H9 (cell line): ENCODE measurements at regions not wholly inside any gene's neighbourhood (a gene's known extent, or its start where the extent isn't known, plus 50 kb on each side); places are given as distances from the start of the nearest gene placed in this dataset.

ENCODE experiments used
- DNase-seq: peaks from one replicate; pipeline ENCODE4 v3.0.0-alpha.2; 2017
- H2AFZ ChIP-seq: one replicate; pipeline ENCODE4 v1.6.1; 2013; ENCODE audit warnings: mild to moderate bottlenecking, low read length, control low read depth, moderate library complexity
- H2AK5ac ChIP-seq: 2 replicates; pipeline ENCODE4 v1.6.1; 2013; ENCODE audit warnings: low read length, control low read depth, mixed read lengths; ENCODE audit not compliant: insufficient read length
- H2BK120ac ChIP-seq: one replicate; pipeline ENCODE4 v1.6.1; 2013; ENCODE audit warnings: low read depth, mild to moderate bottlenecking, low read length, control low read depth, inconsistent platforms; ENCODE audit not compliant: poor library complexity, severe bottlenecking
- H2BK12ac ChIP-seq: 2 replicates; pipeline ENCODE4 v1.6.1; 2013; ENCODE audit warnings: low read length, control low read depth, mixed read lengths, low read depth; ENCODE audit not compliant: insufficient read length
- H2BK15ac ChIP-seq: 2 replicates; pipeline ENCODE4 v1.6.1; 2013; ENCODE audit warnings: low read depth, low read length, control low read depth
- H2BK20ac ChIP-seq: one replicate; pipeline ENCODE4 v1.6.1; 2013; ENCODE audit warnings: low read depth, mild to moderate bottlenecking, low read length, control low read depth, inconsistent platforms; ENCODE audit not compliant: poor library complexity, severe bottlenecking
- H2BK5ac ChIP-seq: 2 replicates; pipeline ENCODE4 v1.6.1; 2013; ENCODE audit warnings: low read length, control low read depth, mixed read lengths; ENCODE audit not compliant: insufficient read length
- H3K14ac ChIP-seq: 2 replicates; pipeline ENCODE4 v1.6.1; 2013; ENCODE audit warnings: low read length, control low read depth; ENCODE audit not compliant: insufficient read depth
- H3K18ac ChIP-seq: 2 replicates; pipeline ENCODE4 v1.6.1; 2013; ENCODE audit warnings: low read depth, mild to moderate bottlenecking, mixed read lengths, low read length, control low read depth; ENCODE audit not compliant: insufficient read length
- H3K23ac ChIP-seq: 2 replicates; pipeline ENCODE4 v1.6.1; 2013; ENCODE audit warnings: low read length, control low read depth, mixed read lengths, low read depth; ENCODE audit not compliant: insufficient read length
- H3K23me2 ChIP-seq: 2 replicates; pipeline ENCODE4 v1.6.1; 2013; ENCODE audit warnings: low read depth, mild to moderate bottlenecking, mixed read lengths, low read length, control low read depth; ENCODE audit not compliant: insufficient read length, poor library complexity, severe bottlenecking
- H3K27ac ChIP-seq: 2 replicates; pipeline ENCODE4 v1.5.1; 2013; ENCODE audit warnings: low read length, control low read depth, mixed read lengths, low read depth; ENCODE audit not compliant: insufficient read length
- H3K27me3 ChIP-seq: 2 replicates; pipeline ENCODE4 v1.6.1; 2013; ENCODE audit warnings: low read length, control low read depth, inconsistent platforms; ENCODE audit not compliant: insufficient read depth
- H3K4ac ChIP-seq: 2 replicates; pipeline ENCODE4 v1.6.1; 2013; ENCODE audit warnings: low read depth, mild to moderate bottlenecking, control low read depth, inconsistent platforms, low read length, moderate library complexity
- H3K4me1 ChIP-seq: 2 replicates; pipeline ENCODE4 v1.6.1; 2013; ENCODE audit warnings: low read length, control low read depth, inconsistent platforms; ENCODE audit not compliant: insufficient read depth
- H3K4me2 ChIP-seq: 2 replicates; pipeline ENCODE4 v1.6.1; 2013; ENCODE audit warnings: low read length, control low read depth, mixed read lengths; ENCODE audit not compliant: insufficient read length, insufficient read depth
- H3K56ac ChIP-seq: 2 replicates; pipeline ENCODE4 v1.6.1; 2013; ENCODE audit warnings: low read depth, mild to moderate bottlenecking, mixed read lengths, low read length, control low read depth; ENCODE audit not compliant: insufficient read length
- H3K79me1 ChIP-seq: 2 replicates; pipeline ENCODE4 v1.6.1; 2013; ENCODE audit warnings: low read depth, mild to moderate bottlenecking, moderate library complexity, low read length, control low read depth, inconsistent platforms; ENCODE audit not compliant: insufficient read depth, poor library complexity, severe bottlenecking
- H3K79me2 ChIP-seq: 2 replicates; pipeline ENCODE4 v1.6.1; 2013; ENCODE audit warnings: low read length, control low read depth, inconsistent platforms; ENCODE audit not compliant: insufficient read depth
- H3K9ac ChIP-seq: 2 replicates; pipeline ENCODE4 v1.6.1; 2013; ENCODE audit warnings: low read length, control low read depth, mixed read lengths; ENCODE audit not compliant: insufficient read length; ENCODE audit errors: extremely low read depth
- H3K9me3 ChIP-seq: one replicate; pipeline ENCODE4 v1.6.1; 2013; ENCODE audit warnings: low read depth, low read length, inconsistent platforms; ENCODE audit not compliant: control insufficient read depth
- H3T11ph ChIP-seq: one replicate; pipeline ENCODE4 v1.6.1; 2013; ENCODE audit warnings: mild to moderate bottlenecking, low read length, control low read depth, inconsistent platforms
- H4K20me1 ChIP-seq: one replicate; pipeline ENCODE4 v1.6.1; 2013; ENCODE audit not compliant: control insufficient read depth, insufficient read length, insufficient read depth
- H4K5ac ChIP-seq: 2 replicates; pipeline ENCODE4 v1.6.1; 2013; ENCODE audit warnings: low read depth, mild to moderate bottlenecking, mixed read lengths, low read length, control low read depth; ENCODE audit not compliant: insufficient read length
- H4K8ac ChIP-seq: replicated peaks from 2 replicates; pipeline ENCODE4 v1.6.1; 2013; ENCODE audit warnings: low read length, control low read depth, mixed read lengths, low read depth; ENCODE audit not compliant: insufficient read length
- H4K91ac ChIP-seq: 2 replicates; pipeline ENCODE4 v1.6.1; 2013; ENCODE audit warnings: low read depth, mild to moderate bottlenecking, moderate library complexity, mixed read lengths, low read length, control low read depth; ENCODE audit not compliant: insufficient read length
- H3K27ac Mint-ChIP-seq, 3 experiments: 2 replicates in 2 of 3; 3 replicates in 1 of 3; pipeline ENCODE4 v1.8.0; 2020 to 2021; ENCODE audit warnings: mixed read lengths in 3 of 3, mild to moderate bottlenecking in 1 of 3, moderate library complexity in 1 of 3
- H3K27me3 Mint-ChIP-seq: 2 replicates; pipeline ENCODE4 v1.8.0; 2021; ENCODE audit warnings: low read depth, mild to moderate bottlenecking, moderate library complexity, mixed read lengths
- H3K36me3 Mint-ChIP-seq, 3 experiments: 2 replicates in 2 of 3; 3 replicates in 1 of 3; pipeline ENCODE4 v1.8.0; 2020 to 2021; ENCODE audit warnings: low read depth in 3 of 3, mixed read lengths in 3 of 3; ENCODE audit not compliant: insufficient read depth in 1 of 3
- H3K4me1 Mint-ChIP-seq, 2 experiments: 2 replicates each; pipeline ENCODE4 v1.8.0; 2020; ENCODE audit warnings: mixed read lengths in 2 of 2
- H3K4me3 Mint-ChIP-seq, 2 experiments: 2 replicates in 1 of 2; 3 replicates in 1 of 2; pipeline ENCODE4 v1.8.0; 2020 to 2021; ENCODE audit warnings: mild to moderate bottlenecking in 2 of 2, mixed read lengths in 2 of 2, moderate library complexity in 1 of 2
- H3K9me3 Mint-ChIP-seq, 2 experiments: 2 replicates in 1 of 2; 3 replicates in 1 of 2; pipeline ENCODE4 v1.8.0; 2020; ENCODE audit warnings: mild to moderate bottlenecking in 2 of 2, mixed read lengths in 2 of 2, moderate library complexity in 1 of 2
- CTCF ChIP-seq: fragments of 200-600 bp; sonication (generic); conservative IDR thresholded peaks from 3 replicates; pipeline ENCODE4 v1.8.0; 2021; ENCODE audit warnings: antibody characterized with exemption, mild to moderate bottlenecking
- WGBS: extraction: QIAGEN DNeasy Blood & Tissue Kit; methylation state at CpG from one replicate; pipeline ENCODE4 v1.1.7; 2013; ENCODE audit warnings: missing lambda C conversion rate, low lambda C conversion rate, mixed read lengths; ENCODE audit not compliant: insufficient read length; ENCODE audit errors: extremely low coverage; 5-methylcytosine and 5-hydroxymethylcytosine counted together

- Histone ChIP-seq H3K4me2 (no peak overlapping the region), H2BK15ac (no peak overlapping the region), H4K5ac (no peak overlapping the region), H2AK5ac (no peak overlapping the region), H3K9me3 (no peaks in the 10 kb centered on the region), H3K79me1 (no peaks in the 10 kb centered on the region), H4K91ac (no peak overlapping the region), H2AFZ (no peak overlapping the region), H3K56ac (no peak overlapping the region), H3K14ac (no peak overlapping the region), H3K79me2 (no peaks in the 10 kb centered on the region), H3K23ac (no peak overlapping the region), H3K4me1 (no peaks in the 10 kb centered on the region), H3K27ac (no peak overlapping the region), H3K9ac (no peak overlapping the region), H3T11ph (no peak overlapping the region), H4K20me1 (no peaks in the 10 kb centered on the region), H3K4ac (no peak overlapping the region), H2BK20ac (no peak overlapping the region), H2BK5ac (no peak overlapping the region), H3K23me2 (no peaks in the 10 kb centered on the region), H3K18ac (no peak overlapping the region), H2BK120ac (no peak overlapping the region), H4K8ac (no peak overlapping the region), H3K27me3 (peaks cover 71% of the 10 kb centered on the region), H2BK12ac (no peak overlapping the region)
- Mint-ChIP-seq H3K36me3 (no peaks in the 10 kb centered on the region), H3K9me3 (peaks cover 2 to 4% of the 10 kb centered on the region in 2 experiments; a peak in 2 of 5 replicates), H3K4me1 (peaks cover 15 to 43% of the 10 kb centered on the region in 2 experiments), H3K27ac (no peak overlapping the region), H3K27me3 (peaks cover 99% of the 10 kb centered on the region), H3K4me3 (no peak overlapping the region)
- no peak for DNase-seq
- TF ChIP-seq CTCF, result no peak
- no CpG with 5 or more reads among the region's 2 CpGs for WGBS
Observed at GRCh38 chr15:96418146-96418545, 87.6 kb downstream of the NR2F2 start.
